Adrenal gland (tissue), 9 donors: ENCODE measurements at regions not wholly inside any gene's neighbourhood (a gene's known extent, or its start where the extent isn't known, plus 50 kb on each side); places are given as distances from the start of the nearest gene placed in this dataset.
"Not testable (repeated sequence)": the region's sequence is repeated elsewhere in the genome, so short reads cannot be mapped to it uniquely, and the experiment has no call there.

Experiments used
- DNase-seq, 7 donors: peaks; one replicate each; pipeline ENCODE4 v3.0.0-alpha.2; 2019 to 2020
- H3K27ac ChIP-seq, 5 donors: fragments of 200-600 bp; sonication (generic) in 4 of 5; 1 replicate in 3 of 5; 2 replicates in 2 of 5; pipeline versions ENCODE4 v1.5.1 to v1.8.0; 2016 to 2020; ENCODE audit warnings: mild to moderate bottlenecking in 1 of 5
- H3K27me3 ChIP-seq: fragments of 200-600 bp; 2 replicates; pipeline ENCODE4 v1.8.0; 2021
- H3K36me3 ChIP-seq, 2 donors: fragments of 200-600 bp; replicated peaks in 1 of 2; 1 replicate in 1 of 2; 2 replicates in 1 of 2; pipeline versions ENCODE4 v1.5.1 to v1.8.0; 2018 to 2022
- H3K4me1 ChIP-seq, 2 donors: fragments of 200-600 bp; replicated peaks in 1 of 2; 1 replicate in 1 of 2; 2 replicates in 1 of 2; pipeline versions ENCODE4 v1.5.1 to v1.8.0; 2018 to 2021
- H3K4me3 ChIP-seq, 4 donors: fragments of 200-600 bp; sonication (generic) in 3 of 4; one replicate each; pipeline ENCODE4 v1.5.1; 2016 to 2018
- H3K9me3 ChIP-seq, 3 donors: fragments of 200-600 bp; sonication (generic) in 1 of 3; replicated peaks in 1 of 3; 1 replicate in 2 of 3; 2 replicates in 1 of 3; pipeline versions ENCODE4 v1.5.1 to v1.8.0; 2016 to 2021
- CTCF ChIP-seq, 6 experiments: fragments of 450-650 bp in 4 of 6; fragments of 200-600 bp in 2 of 6; sonication (generic) in 1 of 6; IDR thresholded peaks; 1 replicate in 5 of 6; 2 replicates in 1 of 6; pipeline versions ENCODE4 v1.5.1 to v1.8.0; 2016 to 2021; ENCODE audit warnings: antibody characterized with exemption in 6 of 6, mild to moderate bottlenecking in 2 of 6, moderate library complexity in 1 of 6
- POLR2A ChIP-seq, 2 donors: fragments of 450-650 bp; IDR thresholded peaks; one replicate each; pipeline ENCODE4 v1.6.1; 2017; ENCODE audit warnings: antibody characterized with exemption in 2 of 2, mild to moderate bottlenecking in 2 of 2, moderate library complexity in 1 of 2
- WGBS, 4 donors: extraction: QIAGEN DNeasy Blood & Tissue Kit in 2 of 4; methylation state at CpG; one replicate each; pipeline versions ENCODE4 v1.1.5 to v1.1.7; 2013 to 2017; 5-methylcytosine and 5-hydroxymethylcytosine counted together
- intact Hi-C, 2 donors: fragments of 100-400 bp; cut with DNase I; formaldehyde crosslinking; loops; one replicate each; pipeline versions ENCODE4 v1.14.1 to v1.15.0; 2022 to 2023
- donor health status: healthy with polysubstance abuse.
- donor health status: Bipolar disorder and iron deficiency.
- donor health status: DM: yes; HTN: yes; CAD: no.
- donor health status: DM: no; HTN: no; CAD: no.
- donor health status: DM: no; HTN: no; CAD: no.

DNA sequence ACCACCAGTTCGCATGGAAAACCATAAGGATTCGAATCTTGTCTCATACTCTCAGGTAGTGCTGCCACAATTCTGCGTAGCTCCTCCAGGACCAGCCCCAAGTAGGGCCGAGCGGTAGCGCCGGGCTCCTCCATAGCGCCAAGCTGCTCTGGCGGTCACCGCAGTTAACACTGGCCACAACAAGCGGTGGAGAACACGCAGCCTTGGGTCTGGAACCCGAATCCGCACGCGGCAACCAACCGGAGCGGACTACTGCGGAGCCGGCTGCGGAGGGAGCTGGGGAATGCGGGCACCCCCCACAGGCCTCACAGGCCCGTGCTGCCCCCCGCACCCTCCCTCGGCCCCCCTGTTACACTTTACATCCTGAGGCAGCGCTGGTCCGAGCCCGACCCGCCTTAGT is 531.5 kb downstream of the STK39 start:
- H3K36me3 ChIP-seq, result no peaks in the 10 kb centered on the region
- H3K4me3 ChIP-seq, result no peak overlapping the region
- intact Hi-C loops, result no loop called here
- no peak for DNase-seq
- TF ChIP-seq POLR2A (IDR thresholded peaks at IDR 0.05) (no peak), CTCF (IDR thresholded peaks at IDR 0.05) (no peak)
- H3K9me3 ChIP-seq, result no peaks in the 10 kb centered on the region
- 66 to 86% (median 83%) methylated on average over 29 of the region's 29 CpGs for WGBS, 4 donors
- H3K27me3 ChIP-seq, result no peaks in the 10 kb centered on the region
- no peak overlapping the region for H3K27ac ChIP-seq
- no peaks in the 10 kb centered on the region for H3K4me1 ChIP-seq

DNA sequence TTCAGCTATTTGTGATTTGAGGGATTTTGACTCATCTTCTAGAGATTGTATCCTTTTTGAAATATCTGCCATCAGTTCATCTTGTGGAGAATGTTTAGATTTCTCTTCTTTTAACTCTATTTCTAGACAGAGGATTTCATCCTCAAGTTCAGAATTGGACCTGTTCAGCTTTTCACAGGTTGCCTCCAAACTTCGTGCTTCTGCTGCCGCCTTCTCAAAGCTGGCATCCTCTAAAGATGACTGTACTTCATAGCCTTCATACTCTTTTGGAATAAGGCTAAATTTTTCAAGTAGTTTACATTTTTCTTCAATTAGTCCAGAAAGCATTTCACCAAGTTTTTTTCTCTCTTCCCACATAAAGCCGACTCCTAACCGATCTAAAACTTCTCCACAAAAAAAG is 531.9 kb downstream of the STK39 start:
- H3K4me3 ChIP-seq, intact Hi-C loops, DNase-seq, H3K36me3 ChIP-seq, H3K9me3 ChIP-seq, H3K4me1 ChIP-seq, H3K27me3 ChIP-seq, H3K27ac ChIP-seq: not testable (repeated sequence)
- WGBS, 4 donors, result 83 to 92% (median 84%) methylated on average over 4 of the region's 4 CpGs

GRCh38 chr2:167712275-167712674 is 535.1 kb downstream of the STK39 start:
- Histone ChIP-seq H3K36me3 (no peaks in the 10 kb centered on the region), H3K4me1 (no peaks in the 10 kb centered on the region), H3K4me3 (no peak overlapping the region), H3K9me3 (no peaks in the 10 kb centered on the region), H3K27me3 (no peaks in the 10 kb centered on the region), H3K27ac (no peak overlapping the region)
- intact Hi-C loops, result no loop called here
- 87 to 100% (median 96%) methylated on average over 1 of the region's 1 CpG for WGBS, 4 donors
- DNase-seq, result no peak
- TF ChIP-seq POLR2A (IDR thresholded peaks at IDR 0.05), result no peak
- TF ChIP-seq CTCF (IDR thresholded peaks at IDR 0.05), result no peak

DNA sequence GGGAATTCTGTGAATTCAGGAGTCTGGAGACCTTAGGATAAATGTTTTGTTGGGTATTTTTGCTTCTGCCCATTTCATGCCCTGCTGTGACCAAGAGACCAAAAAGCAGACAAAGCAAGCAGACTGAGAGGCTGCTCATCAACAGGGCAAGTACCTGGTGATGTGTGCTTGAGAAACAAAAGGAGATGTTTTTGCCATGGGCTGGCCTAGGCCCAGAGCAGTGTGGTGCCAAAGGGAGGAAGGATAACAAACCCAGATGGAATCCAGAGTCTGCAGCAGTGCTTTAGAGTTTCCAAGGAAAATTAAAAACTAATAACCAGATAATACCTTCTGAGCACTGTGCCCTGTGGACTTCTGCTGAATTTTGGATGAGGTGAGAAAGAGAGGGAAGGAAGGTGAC is 538.4 kb downstream of the STK39 start:
- Histone ChIP-seq H3K9me3 (no peaks in the 10 kb centered on the region), H3K4me3 (no peak overlapping the region), H3K4me1 (no peaks in the 10 kb centered on the region), H3K36me3 (no peaks in the 10 kb centered on the region), H3K27ac (no peak overlapping the region), H3K27me3 (no peaks in the 10 kb centered on the region)
- intact Hi-C loops, result no loop called here
- TF ChIP-seq POLR2A (IDR thresholded peaks at IDR 0.05), result no peak
- no peak for TF ChIP-seq CTCF (IDR thresholded peaks at IDR 0.05)
- no peak for DNase-seq

- no peak for DNase-seq
- Histone ChIP-seq H3K27me3 (no peaks in the 10 kb centered on the region), H3K9me3 (no peaks in the 10 kb centered on the region), H3K4me3 (no peak overlapping the region), H3K4me1 (no peaks in the 10 kb centered on the region), H3K36me3 (no peaks in the 10 kb centered on the region), H3K27ac (no peak overlapping the region)
- intact Hi-C loops, result no loop called here
- no peak for TF ChIP-seq POLR2A (IDR thresholded peaks at IDR 0.05)
- TF ChIP-seq CTCF (IDR thresholded peaks at IDR 0.05), result no peak
- 37 to 56% (median 40%) methylated on average over 2 of the region's 2 CpGs for WGBS, 4 donors
Observed at GRCh38 chr2:167706800-167707199, 540.6 kb downstream of the STK39 start.
